Stimulated activated CD4-positive, alpha-beta T cell treated with anti-CD3 and anti-CD28 coated beads, Interleukin-1b, Interleukin-23, amount 100 ng/mL, for 4 hours (primary cell): ENCODE measurements at regions not wholly inside any gene's neighbourhood (a gene's known extent, or its start where the extent isn't known, plus 50 kb on each side); places are given as distances from the start of the nearest gene placed in this dataset.
"Not testable (repeated sequence)": the region's sequence is repeated elsewhere in the genome, so short reads cannot be mapped to it uniquely, and the experiment has no call there.

ENCODE experiments used
- DNase-seq, 2 donors: peaks; one replicate each; pipeline ENCODE4 v3.0.0-alpha.2; 2020; ENCODE audit warnings: low read depth in 2 of 2

DNA sequence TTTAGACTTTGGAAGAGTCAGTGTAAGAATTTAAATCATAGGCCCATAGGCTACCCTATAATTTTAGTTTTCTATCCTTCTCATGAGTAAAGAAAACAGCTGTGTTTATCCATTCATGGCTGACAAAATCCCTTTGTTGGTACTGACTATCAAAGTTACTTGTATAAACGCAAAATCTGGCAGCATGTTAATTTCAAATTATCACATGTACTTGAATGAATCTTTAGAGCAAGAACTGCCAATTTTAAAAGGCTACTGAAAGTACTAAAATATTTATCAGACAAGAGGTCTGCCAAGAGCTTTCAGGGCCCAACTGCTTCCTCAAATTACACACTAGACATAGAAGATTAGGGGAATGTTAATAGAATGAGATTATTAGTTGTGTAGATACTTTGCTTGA, 66.6 kb downstream of the MYL12B start:
- no peak for DNase-seq

DNA sequence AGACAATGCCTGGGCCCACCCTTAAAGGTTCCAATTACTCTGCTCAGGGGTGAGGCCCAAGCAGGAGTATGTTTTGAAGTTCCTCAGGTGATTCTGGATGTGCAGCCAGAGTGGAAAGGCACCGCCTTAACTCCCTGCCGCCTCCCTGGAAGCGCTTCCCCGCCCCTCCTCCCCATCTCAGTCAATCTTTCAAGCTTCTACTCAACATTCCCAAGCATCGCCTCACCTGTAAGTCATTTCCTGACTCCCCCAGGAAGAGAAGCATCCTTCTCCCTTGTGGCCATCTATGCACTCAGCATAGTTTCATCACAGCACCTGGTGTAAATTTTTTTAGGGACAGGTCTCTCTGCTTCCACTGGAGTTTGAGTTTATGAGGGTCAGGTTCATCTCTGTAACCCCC, 67.5 kb downstream of the MYL12B start:
- no peak for DNase-seq

DNA sequence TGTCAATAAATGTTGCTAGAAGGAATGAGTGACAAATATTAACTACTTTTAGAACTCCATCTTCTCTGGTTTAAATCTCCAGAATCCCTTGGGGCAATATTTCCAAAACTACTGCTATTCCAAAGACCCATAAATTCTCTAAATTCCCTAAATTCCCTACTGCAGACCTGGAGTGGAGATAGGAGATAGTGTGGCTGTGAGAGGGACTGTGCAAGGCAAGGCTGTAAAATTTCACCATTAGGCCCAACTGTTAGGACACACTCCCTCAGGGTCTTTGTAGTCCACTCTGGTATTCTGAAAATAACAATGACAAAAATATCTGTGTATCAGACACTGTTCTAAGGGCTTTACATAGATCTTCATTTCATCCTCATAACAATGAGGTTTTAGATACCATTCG, 67.9 kb downstream of the MYL12B start:
- no peak for DNase-seq

DNA sequence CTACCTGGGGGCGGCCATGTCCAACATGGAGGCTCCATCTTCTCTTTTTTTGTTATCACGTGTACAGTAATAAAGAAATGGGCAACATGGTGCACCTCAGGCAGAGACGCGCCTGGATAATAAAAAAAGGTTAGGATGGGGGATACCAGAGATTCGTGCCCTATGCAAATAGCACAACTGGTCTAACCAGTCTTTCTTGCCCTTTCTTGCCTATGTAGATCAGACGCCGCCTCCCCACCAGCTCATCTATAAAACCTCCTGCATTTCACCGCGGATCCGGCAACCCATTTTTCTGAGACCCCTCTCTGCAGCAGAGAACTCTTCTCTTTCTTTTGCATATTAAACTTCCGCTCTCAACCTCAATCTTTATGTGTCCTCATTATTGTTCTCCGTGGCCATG, 68.7 kb downstream of the MYL12B start:
- DNase-seq = no peak

DNA sequence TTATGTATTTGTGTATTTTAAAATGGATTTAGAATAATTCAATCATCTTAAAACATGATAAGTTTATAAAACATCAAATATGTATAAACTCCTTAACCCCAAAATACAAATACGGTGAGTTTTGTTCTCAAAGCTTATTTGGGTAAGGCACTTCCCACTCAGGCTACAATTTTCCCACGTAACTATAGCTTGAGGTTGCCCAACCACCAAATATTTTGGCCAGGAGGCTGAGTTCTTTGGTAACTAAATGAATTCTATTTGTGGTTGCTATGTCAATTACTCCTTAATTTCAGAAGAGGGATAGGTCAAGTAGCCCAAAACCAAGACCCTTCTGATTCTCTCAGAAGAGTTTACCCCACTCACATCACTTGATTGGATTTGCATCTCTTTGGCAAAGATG, 70.4 kb downstream of the MYL12B start:
- DNase-seq = no peak

DNA sequence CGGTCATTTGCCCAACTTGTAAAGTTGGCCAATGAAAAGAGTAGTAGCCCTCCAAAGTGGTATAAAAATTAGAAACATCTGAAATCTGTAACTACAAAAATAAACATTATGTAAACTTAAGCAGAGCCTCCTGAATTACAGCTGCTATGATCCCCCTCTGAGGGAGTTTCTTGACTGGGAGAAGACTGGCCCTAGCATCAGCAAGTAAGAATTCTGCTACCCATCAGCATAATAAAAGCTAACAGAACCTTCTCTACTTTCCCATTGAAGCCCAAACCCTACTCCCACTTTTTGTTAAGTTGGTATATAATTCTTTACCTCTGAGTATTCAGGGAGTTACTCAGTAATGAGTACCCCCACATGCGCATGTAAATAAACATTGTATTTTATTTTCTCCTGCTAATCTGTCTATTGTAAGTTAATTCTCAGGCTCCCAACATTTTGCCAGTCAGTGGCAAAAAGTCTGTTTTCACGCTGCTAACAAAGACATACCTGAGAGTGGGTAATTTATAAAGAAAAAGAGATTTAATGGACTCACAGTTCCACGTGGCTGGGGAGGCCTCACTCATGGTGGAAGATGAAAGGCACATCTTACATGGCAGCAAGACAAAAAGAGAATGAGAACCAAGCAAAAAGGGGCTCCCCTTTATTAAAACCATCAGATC, 71.3 kb downstream of the MYL12B start:
- no peak for DNase-seq

DNA sequence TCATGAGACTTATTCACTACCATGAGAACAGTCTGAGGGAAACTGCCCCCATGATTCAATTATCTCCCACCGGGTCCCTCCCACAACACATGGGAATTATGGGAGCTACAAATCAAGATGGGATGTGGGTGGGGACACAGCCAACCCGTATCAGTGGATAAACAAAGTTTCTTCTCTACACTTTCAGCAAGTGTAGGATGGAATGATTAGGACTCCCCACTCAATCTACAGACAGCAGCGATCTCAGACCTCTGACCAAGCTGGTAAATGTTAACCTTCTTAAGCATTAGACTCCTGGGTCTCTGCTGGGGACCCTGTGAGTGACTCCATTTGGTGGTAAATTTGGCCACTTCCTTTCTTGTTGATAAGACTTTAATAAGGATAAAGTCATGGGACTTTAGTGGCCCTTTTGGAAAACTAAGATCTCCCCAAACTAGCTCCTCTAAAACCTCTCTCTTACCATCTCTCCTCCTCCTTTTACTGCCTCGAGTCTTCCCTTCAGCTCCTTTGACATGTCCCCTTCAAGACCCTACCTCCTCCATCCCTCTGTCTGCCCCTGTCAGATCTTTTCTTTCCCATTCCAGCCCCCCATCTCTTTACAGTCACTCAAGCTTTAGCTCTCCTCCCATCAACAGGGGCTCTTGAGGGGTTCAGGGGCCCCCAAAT, 71.9 kb downstream of the MYL12B start:
- DNase-seq = no peak

DNA sequence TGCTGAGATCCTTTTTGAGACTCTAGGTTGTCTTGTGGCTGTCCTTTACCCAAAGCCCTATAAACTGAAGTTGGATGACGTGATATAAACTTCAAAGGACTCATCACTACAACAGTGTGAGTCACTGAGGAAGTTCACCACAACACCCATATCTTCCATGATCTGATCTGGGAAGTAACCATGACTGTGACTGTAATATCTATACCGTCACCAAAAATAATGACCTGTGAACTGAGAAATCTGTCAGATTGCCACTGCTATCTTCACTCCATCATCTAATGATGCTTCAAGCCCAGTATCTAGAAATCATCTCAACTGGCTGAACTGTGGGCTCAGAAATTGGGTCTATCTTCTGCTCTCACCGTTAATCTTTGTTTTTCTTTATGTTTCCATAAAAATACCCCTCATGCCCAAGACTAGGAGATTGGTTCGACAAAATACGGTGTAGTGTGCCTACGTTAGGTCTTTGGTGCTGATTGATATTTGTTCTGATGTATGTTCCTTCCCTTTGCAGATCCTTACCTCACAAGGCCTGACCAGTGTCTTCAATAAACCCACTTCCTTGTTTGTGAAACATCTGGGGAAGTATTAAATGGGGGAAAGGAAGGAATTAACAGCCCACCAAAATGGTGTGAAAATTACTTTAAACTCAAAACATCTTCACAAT, 78.2 kb downstream of the MYL12B start:
- no peak for DNase-seq

DNA sequence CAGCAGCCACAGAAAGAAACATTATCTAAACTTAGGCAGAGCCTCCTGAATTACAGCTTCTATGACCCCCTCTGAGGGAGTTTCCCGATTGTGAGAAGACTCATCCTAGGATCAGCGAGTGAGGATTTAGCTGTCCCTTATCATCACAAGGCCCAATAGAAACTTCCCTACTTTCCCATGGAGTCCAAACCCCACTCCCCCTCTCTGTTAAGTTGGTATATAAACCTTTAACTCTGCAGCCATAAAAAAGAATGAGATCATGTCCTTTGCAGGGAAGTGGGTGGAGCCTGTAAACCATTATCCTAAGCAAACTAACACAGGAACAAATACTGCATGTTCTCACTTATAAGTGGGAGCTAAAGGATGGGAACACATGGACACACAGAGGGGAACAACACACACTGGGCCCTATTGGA, 78.8 kb downstream of the MYL12B start:
- no peak for DNase-seq

DNA sequence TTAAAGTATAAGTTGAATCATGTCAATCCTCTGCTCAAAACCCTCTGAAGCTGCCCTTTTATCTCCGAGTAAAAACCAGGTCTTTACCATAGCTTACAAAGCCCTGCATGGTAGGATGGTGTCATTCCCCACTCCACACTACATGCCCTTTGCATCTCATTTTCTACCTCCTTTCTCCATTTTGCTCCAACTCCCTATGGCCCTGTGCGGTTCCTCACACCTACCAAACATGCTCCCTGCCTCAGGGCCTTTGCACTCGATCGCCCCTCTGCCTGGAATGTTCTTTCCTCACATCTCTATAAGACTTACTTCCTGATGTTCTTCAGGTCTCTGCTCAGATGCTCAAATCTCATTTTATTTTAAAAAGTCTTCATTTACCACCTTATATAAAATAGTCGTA, 80.7 kb downstream of the MYL12B start:
- DNase-seq = no peak

DNA sequence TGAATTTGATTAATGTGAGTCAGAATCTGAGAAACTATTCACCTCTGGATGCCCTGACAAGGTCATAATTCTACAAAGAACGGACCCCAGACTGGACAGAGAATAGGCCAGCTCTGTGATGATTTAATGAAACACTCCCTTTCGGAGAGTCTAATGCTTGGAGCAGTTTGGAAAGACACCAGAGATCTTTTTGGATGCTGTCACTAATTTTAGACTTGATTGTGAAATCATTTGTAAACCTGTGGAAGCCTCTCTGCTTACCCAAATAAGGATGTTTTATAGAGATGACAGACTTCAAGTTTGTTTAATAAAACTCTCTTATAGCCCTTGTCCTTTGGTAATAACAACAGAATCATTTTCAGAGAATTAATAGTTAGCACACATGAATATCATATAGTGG, 83.5 kb downstream of the MYL12B start:
- no peak for DNase-seq

DNA sequence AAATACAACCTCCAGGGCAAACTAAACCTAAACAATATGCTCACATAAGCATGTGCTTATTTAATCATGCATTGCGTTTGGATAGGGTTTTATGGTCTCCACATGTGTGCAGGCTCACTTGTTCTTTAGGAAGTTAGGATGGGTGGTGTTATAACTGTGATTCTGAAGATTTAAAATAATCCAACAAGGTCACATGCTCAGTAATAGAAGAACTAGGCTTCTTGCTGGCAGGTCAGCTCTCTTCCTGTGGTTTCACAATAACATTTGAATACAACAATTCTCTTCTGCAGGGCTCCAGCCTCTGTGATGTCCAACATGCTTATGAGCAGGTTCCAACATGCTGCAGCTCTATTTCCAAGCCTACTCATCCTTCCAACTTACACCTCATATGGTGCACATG, 84.0 kb downstream of the MYL12B start:
- DNase-seq = no peak

DNA sequence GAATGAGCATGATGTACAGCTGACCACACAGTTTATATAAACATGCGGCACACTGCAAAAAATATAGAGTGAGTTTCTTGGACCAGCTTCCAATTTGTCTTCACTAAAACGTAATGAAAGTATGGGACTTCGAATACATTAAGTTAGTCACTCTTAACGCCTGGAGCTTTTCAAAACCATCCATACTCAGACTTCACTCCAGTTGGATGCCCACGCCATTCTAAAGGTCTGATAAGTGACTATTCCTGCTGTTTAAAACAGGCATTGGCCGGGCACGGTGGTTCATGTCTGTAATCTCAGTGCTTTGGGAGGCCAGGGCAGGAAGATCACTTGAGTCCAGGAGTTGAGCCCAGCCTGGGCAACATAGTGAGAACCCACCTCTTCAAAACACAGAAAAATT, 84.6 kb downstream of the MYL12B start:
- no peak for DNase-seq

DNA sequence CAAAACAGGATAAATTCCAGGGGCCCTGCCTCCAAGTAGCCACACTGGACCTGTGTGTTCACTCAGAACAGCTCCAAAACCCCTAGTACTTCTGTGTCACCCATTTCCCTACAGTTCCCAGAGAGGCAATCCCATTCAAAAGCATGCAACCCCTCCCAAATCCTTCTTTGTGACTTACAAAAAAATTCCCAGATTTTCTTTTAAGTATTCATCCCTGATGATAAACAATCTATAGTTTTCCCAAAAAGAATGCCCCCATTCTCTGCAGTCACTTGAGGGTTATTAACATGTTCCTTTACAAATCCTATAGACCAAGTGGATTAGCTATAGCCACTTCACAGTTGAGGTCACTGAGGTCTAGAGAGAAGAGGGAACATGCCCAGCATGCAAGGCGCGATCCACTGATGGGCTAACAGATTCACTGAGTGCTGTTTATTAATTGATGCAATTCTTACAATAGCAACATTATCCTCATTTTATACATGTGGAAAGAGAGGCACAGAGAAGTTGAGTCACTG, 85.4 kb downstream of the MYL12B start:
- DNase-seq = no peak

DNA sequence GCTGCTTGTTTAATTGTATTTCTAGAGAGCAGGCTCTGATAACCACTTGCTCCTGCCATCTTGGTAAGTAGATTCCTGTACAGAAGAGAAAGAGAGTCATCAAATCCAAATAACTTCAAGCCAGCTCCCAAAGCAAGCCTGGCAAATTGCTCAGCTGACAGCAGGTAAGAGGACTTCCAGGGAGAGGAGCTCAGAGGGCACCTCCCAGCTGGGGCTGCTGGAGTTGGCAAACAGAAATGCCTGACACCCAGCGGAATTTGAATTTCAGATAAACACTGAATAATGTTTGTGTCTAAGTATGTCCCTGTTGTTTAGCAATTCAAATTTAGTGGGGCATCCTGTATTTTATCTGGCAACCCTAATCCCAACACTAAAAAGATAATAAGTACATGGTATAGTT, 86.2 kb downstream of the MYL12B start:
- no peak for DNase-seq

DNA sequence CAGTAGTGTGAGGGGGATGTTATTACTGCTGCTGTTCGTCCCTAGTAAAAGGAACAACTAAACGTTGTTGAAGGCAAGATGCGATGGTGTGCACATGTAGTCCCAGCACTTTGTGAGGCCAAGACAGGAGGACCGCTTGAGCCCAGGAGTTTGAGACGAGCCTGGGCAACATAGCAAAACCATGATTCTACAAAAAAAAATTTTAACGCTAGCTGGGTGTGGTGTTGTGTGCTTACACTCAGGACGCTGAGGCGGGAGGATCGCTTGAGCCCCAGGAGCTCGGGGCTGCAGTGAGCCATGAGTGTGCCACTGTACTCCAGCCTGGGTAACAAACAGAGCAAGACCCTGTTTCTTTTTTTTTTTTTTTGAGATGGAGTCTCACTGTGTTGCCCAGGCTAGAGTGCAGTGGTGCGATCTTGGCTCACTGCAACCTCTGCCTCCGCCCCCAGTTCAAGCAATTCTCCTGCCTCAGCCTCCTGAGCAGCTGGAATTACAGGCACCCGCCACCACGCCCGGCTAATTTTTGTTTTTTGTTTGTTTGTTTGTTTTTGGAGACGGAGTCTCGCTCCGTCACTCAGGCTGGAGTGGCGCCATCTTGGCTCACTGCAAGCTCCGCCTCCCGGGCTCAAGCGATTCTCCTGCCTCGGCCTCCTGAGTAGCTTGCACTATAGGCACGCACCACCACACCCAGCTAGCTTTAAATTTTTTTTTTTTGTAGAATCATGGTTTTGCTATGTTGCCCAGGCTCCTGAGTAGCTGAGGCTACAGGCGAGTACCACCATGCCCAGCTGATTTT, 87.3 kb downstream of the MYL12B start:
- DNase-seq = not testable (repeated sequence)

DNA sequence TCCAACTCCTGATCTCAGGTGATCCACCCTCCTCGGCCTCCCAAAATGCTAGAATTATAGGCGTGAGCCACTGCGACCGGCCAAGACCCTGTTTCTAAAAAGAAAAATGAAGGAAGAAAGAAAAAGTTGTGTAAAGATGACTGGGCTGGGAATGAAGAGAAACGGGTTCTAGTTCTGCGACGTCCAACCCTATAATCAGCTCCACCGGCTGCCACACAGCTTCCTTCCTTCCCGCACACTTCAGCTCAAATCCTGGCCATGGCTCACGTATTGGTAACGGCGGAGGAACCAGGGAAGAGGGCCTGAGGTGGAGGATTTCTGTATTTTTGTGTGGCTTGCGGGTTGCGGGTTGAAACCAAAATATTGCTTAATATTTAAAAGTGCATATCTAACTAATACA, 88.1 kb downstream of the MYL12B start:
- DNase-seq = no peak

DNA sequence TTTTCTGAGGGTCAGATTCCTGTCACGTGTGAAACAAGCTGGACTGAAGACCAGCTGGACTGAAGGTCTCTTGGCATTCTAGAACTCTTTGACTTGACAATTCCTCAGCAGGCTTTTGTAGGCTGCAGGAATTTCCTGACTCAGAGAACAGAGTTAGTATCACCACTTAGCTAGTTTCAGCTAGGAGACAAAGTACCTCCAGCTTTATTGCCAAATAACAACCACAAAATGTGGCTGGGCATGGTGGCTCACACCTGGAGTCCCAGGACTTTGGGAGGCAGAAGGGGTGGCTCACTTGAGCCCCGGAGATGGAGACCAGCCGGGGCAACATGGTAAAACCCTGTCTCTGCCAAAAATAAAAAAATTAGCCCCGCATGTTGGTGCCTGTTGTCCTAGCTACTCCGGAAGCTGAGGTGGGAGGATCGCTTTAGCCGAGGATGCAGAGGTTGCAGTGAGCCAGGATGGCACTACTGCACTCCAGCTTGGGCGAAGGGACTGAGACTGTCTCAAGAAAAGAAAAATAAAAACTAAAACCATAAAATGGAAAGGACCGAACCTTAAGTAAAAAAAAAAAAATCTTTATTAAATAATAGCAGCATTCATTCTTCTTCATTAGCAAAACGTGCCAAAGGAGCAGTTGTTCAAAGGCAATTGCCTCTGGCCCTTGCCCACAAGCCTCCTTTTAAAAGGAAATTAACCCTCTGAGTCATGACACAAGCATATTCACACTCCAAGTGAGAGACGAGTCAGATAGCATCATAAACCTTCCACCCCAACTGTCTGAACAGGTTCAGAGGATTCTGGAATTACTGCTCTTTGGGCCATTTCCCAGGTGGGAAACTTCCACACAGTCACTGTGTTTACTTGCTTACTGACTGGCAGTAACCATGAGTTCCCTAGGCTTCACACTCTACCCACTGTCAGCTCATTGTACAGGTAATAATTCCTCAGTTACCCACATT, 88.9 kb downstream of the MYL12B start:
- no peak for DNase-seq

DNA sequence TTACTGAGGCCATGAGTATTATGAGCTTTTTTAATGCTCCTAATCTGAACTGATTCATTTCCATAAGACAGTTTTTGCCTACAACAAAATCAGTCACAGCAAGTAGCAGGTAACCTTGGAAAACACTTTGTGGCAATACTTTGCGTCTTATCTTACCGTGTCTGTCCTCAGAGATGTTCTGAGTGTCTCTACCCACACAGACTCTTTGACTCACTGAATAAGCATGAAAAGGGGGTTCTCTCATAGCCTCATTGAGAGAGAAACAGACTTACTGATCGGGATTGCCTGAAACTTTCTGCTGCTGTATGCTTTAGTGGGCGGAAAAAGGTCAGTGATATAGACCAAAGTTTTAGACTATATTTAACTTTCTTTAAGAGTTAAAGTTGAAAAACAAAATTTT, 92.6 kb downstream of the MYL12B start:
- no peak for DNase-seq

DNA sequence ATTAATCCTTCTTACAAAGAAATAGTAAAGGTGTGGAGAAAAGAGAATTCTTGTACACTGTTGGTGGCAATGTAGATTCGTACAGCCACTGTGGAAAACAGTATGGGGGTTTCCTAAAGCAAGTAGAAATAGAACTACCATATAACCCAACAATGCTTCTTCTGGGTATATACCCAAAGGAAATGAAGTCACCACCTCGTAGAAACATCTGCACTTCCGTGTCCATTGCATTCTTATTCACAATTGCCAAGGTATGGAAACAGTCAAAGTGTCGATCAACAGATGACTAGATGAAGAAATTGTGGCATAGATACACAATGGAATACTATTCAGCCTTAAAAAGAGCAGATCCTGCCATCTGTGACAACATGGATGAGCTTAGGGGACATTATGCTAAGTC, 93.4 kb upstream of the TGIF1 start:
- DNase-seq = no peak

DNA sequence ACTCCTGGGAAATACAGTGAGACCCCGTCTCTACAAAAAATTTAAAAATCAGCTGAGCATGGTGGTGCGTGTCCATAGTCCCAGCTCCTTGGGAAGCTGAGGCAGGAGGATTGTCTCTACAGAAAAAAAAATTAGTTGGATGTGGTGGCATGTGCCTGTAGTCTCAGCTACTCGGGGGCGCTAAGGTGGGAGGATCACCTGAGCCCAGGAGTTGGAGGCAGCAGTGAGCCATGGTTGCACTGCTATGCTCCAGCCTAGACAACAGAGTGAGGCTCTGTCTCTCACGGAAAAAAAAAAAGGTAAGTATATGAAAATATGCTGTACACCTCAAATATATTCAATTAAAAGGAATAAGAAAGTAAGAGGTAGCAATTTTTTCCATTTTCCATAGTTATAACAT, 92.5 kb upstream of the TGIF1 start:
- DNase-seq = no peak
